Hippocampal formation (tissue), 2 donors: ENCODE measurements at regions not wholly inside any gene's neighbourhood (a gene's known extent, or its start where the extent isn't known, plus 50 kb on each side); places are given as distances from the start of the nearest gene placed in this dataset.
A peak's percentile ranks its signal among the peaks of the same experiment; 100 is the strongest.

Experiments used
- DNase-seq, 2 donors: peaks; one replicate each; lab custom pipeline; 2025; lab: John Stamatoyannopoulos, UW

GRCh38 chr2:57821088-57821487, 225.5 kb upstream of the VRK2 start:
- no peak for DNase-seq

- DNase-seq = no peak
These were observed 218.4 kb upstream of the VRK2 start for GRCh38 chr2:57828221-57828620.

GRCh38 chr2:57834666-57835065, 211.9 kb upstream of the VRK2 start:
- no peak for DNase-seq

GRCh38 chr2:57842531-57842930, 204.1 kb upstream of the VRK2 start:
- DNase-seq = no peak

GRCh38 chr2:57843158-57843557, 203.4 kb upstream of the VRK2 start:
- no peak for DNase-seq

- DNase-seq = no peak
These were observed 197.9 kb upstream of the VRK2 start for GRCh38 chr2:57848723-57849122.

- DNase-seq = no peak
These were observed 196.8 kb upstream of the VRK2 start for GRCh38 chr2:57849843-57850242.

- DNase-seq = no peak
These were observed 196.0 kb upstream of the VRK2 start for GRCh38 chr2:57850415-57851130.

GRCh38 chr2:57855212-57855611, 191.4 kb upstream of the VRK2 start:
- DNase-seq = no peak

- no peak for DNase-seq
These were observed 186.9 kb upstream of the VRK2 start for GRCh38 chr2:57859755-57860154.

- DNase-seq = no peak
These were observed 184.5 kb upstream of the VRK2 start for GRCh38 chr2:57862153-57862552.

GRCh38 chr2:57862727-57863126, 183.9 kb upstream of the VRK2 start:
- DNase-seq = no peak

- DNase-seq = no peak
These were observed 181.7 kb upstream of the VRK2 start for GRCh38 chr2:57864926-57865325.

- DNase-seq = no peak
These were observed 178.9 kb upstream of the VRK2 start for GRCh38 chr2:57867730-57868129.

GRCh38 chr2:57868619-57869139, 177.9 kb upstream of the VRK2 start:
- no peak for DNase-seq

GRCh38 chr2:57869758-57870344, 176.8 kb upstream of the VRK2 start:
- DNase-seq = no peak

GRCh38 chr2:57876313-57876712, 170.3 kb upstream of the VRK2 start:
- DNase-seq = no peak

- no peak for DNase-seq
These were observed 168.8 kb upstream of the VRK2 start for GRCh38 chr2:57877811-57878170.

- DNase-seq = peak; percentile 11 to 56
These were observed 168.3 kb upstream of the VRK2 start for GRCh38 chr2:57878171-57878865.

- no peak for DNase-seq
These were observed 167.8 kb upstream of the VRK2 start for GRCh38 chr2:57878866-57879210.

GRCh38 chr2:57880446-57880845, 166.2 kb upstream of the VRK2 start:
- DNase-seq = no peak

- no peak for DNase-seq
These were observed 165.6 kb upstream of the VRK2 start for GRCh38 chr2:57880967-57881366.
